GM12865 (cell line): ENCODE measurements at regions not wholly inside any gene's neighbourhood (a gene's known extent, or its start where the extent isn't known, plus 50 kb on each side); places are given as distances from the start of the nearest gene placed in this dataset.
"Not testable (repeated sequence)": the region's sequence is repeated elsewhere in the genome, so short reads cannot be mapped to it uniquely, and the experiment has no call there.

Experiments
- DNase-seq: peaks from one replicate; pipeline ENCODE4 v3.0.0; 2010; ENCODE audit warnings: low read depth
- H3K4me3 ChIP-seq: 2 replicates; pipeline ENCODE4 v1.5.1; 2011; ENCODE audit warnings: mild to moderate bottlenecking, low read depth, low read length, control low read depth
- CTCF ChIP-seq: IDR thresholded peaks from 2 replicates; pipeline ENCODE4 v1.5.1; 2011; ENCODE audit warnings: low read length, control low read depth, low read depth, inconsistent platforms; ENCODE audit not compliant: insufficient read depth; ENCODE audit errors: missing control alignments

DNA sequence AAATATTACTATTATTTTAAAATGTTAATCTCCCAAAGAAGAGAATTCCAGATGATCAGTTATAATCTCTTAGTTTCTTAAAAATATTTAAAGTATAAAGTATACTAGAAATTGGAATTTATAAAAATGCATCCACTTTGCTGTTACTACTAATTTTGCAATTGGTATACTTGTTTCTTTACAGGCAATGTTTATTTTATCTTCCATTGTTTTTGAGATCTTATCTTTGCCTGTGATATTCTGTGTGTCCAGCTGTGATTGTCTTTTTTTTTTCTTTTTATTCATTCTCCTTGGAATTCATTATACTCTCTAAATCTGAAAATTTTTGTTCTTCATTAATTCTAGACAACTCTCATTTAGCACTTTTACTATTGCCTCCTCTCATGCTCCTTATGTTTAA is 652.6 kb downstream of the TNS3 start:
- H3K4me3 ChIP-seq = no peak overlapping the region
- TF ChIP-seq CTCF = no peak
- DNase-seq = no peak

DNA sequence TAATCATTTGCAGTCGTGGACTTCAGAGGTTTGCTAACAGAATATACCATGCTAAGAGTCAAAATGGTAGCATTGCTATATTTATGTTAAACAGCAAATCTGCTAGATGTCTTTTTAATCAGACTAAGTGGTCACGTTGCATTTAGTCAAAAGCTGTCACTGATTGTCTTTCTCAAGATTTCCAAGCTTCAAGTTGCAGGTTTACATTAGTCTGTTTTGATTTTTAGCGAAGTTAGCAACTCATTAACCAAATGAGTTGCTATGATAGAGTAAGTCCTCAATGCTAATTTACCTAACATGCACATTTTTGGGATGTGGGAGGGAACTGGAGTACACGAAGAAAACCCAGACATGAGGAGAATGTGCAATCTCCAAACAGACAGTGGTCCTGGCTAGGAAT is 653.2 kb downstream of the TNS3 start:
- DNase-seq = no peak
- no peak overlapping the region for H3K4me3 ChIP-seq
- TF ChIP-seq CTCF = no peak

DNA sequence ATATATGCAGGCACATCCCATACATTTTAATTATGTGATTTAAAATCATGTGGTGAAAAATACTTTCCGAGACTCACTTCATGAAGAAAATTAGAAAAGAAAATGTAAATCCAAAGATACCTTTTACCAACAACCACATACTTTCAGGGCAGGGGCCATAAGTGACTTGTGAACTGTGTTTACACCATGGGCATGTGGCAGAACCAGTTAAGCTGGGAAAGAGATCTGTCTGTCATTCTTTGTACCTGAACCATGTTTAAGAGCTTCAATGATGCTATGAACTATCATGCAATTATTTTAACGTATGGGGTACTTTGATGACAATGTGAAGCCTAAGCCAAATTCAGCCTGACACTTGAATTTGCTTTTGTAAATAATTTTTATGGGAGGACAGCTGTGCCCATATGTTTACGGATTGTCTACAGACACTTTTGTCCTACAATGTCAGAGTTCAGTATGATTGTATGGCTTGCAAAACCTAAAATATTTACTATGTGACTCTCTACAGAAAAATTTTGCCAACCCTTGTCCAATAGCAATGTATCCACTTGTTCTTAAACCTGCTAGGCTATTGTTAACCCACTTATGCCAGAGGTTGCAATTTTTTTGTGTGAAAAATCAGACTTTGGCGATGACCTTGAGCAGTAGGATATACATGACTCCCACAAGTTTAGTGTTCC is 654.6 kb downstream of the TNS3 start:
- no peak overlapping the region for H3K4me3 ChIP-seq
- DNase-seq = no peak

GRCh38 chr7:46916581-46916980 is 665.3 kb downstream of the TNS3 start:
- no peak for TF ChIP-seq CTCF
- no peak for DNase-seq
- H3K4me3 ChIP-seq = no peak overlapping the region

More for the DNA sequence above, 654.6 kb downstream of the TNS3 start:
- no peak for TF ChIP-seq CTCF

DNA sequence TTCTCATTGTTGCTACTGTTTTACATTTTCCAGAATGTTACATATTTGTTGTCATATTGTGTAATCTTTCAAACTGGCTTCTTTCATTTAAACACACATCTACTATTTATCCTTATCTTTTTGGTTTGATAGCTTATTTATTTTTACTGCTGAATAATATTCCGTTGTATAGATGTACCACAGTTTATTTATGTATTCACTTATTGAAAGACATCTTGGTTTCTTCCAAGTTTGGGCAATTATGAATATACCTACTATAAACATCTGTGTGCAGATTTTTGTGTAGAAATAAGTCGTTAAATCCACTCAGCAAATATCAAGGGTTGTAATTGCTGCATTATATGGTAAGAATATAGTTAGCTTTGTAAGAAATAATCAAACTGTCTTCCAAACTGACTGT is 669.2 kb downstream of the TNS3 start:
- no peak overlapping the region for H3K4me3 ChIP-seq
- TF ChIP-seq CTCF = no peak
- no peak for DNase-seq

DNA sequence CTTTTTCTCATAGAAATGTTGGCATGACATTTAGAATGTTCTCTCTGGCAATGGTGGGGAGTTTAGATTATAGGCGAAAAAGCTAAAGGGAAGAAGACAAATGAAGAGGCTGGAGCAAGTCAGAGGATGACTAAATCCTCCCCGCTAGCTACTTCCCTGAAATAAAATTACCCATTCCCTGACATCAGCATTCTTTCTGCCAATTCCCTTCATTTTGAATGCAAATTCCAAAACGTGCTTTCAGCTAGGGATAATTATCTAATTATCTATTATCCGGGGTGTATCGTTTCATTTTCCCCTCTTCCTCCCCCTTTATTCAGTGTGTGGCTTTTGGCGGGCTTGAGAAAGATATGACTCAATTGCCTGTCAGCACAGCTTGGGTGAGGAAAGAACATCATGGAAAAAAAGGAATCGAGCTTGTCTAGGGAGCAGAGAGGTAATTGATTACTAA is 672.3 kb downstream of the TNS3 start:
- DNase-seq = no peak
- TF ChIP-seq CTCF = no peak
- no peak overlapping the region for H3K4me3 ChIP-seq

GRCh38 chr7:46908770-46909169 is 673.1 kb downstream of the TNS3 start:
- TF ChIP-seq CTCF = no peak
- H3K4me3 ChIP-seq = no peak overlapping the region
- no peak for DNase-seq

- not testable (repeated sequence) for H3K4me3 ChIP-seq, DNase-seq
These were observed 677.4 kb downstream of the TNS3 start for GRCh38 chr7:46904523-46904922.
